ENCODE measurements at regions not wholly inside any gene's neighbourhood (a gene's known extent, or its start where the extent isn't known, plus 50 kb on each side); places are given as distances from the start of the nearest gene placed in this dataset.
A peak's percentile ranks its signal among the peaks of the same experiment; 100 is the strongest.
"Not testable (repeated sequence)": the region's sequence is repeated elsewhere in the genome, so short reads cannot be mapped to it uniquely, and the experiment has no call there.

DNA sequence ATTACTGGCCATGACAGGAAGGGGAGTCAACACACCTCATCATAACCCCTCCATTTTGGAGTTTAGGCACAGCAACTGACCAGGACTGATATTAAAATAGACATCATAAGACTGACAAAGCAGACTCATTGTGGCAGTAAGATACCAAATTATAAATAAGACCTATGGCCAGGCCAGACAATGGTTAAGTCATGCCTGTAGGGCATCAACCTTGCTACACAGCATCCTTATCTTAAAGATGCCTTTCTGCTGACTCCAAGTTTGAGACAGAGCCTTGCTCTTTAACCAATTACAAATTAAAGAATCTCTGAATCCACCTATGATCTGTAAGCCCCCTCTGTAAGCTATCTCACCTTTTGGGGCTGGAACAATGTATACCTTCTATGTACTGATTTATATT lies 65.5 kb downstream of the VCX2 start:
- no peak for DNase-seq (ENCODE audit: extremely low spot score, insufficient read length, low read depth)
- no peak for FAIRE-seq

- no peak for DNase-seq (ENCODE audit: extremely low spot score, insufficient read length, low read depth)
- no peak for FAIRE-seq
These were observed 67.4 kb downstream of the VCX2 start for GRCh38 chrX:8103655-8104054.

DNA sequence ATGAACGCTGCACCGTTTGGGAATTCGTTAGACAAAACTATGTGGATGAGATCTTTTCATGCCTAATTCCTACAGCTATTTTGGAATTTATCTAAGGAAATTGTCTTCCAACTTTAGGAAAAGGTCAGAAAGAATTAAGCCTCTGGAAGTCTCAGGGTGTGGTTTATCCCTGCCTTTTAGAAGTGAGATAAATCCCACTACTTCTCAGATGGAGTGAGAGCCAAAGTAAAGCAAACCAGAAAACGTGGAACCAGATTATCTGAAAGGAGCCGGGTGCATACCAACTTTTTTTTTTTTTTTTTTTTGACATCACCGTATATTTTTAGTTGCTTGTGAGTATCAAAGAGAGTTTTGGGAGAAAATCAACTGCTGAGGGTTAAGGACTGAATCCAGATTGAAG lies 79.6 kb downstream of the VCX2 start:
- FAIRE-seq (no peak), DNase-seq (ENCODE audit: extremely low spot score, insufficient read length, low read depth) (no peak)

DNA sequence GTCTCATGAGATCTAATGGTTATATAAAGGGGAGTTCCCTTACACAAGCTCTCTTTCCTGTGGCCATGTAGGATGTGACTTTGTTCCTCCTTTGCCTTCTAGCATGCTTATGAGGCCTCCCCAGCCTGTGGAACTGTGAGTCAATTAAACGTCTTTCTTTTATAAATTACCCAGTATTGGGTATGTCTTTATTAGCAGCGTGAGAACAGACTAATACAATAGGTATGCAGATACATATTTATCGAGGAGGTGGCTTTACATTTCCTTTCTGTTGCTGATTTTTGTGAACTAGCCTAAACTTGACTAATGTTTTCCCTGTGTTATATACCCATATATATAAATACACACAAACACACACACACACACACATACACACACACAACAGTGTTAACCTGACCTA lies 80.2 kb downstream of the VCX2 start:
- FAIRE-seq (no peak), DNase-seq (ENCODE audit: extremely low spot score, insufficient read length, low read depth) (no peak)

- FAIRE-seq, result no peak
- no peak for DNase-seq (ENCODE audit: extremely low spot score, insufficient read length, low read depth)
These were observed 80.6 kb downstream of the VCX2 start for GRCh38 chrX:8090482-8090881.

DNA sequence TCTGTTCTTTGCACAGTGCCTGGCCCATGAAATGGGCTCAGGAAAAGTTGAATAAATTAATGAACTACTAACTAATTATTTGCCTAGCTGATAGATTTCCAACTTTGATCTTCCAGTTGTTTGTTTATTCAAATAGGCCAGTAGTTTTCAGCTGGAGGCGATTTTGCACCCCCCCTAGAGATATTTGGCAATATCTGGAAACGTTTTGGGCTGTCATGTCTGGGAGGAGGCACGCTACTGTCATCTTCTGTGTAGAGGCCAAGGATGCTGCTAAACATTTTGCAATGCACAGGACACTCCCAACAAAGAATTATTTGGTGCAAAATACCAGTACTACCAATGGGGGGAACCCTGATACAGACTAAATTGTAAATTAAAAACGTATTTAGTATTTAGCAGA lies 81.9 kb downstream of the VCX2 start:
- FAIRE-seq (no peak), DNase-seq (ENCODE audit: extremely low spot score, insufficient read length, low read depth) (no peak)

DNA sequence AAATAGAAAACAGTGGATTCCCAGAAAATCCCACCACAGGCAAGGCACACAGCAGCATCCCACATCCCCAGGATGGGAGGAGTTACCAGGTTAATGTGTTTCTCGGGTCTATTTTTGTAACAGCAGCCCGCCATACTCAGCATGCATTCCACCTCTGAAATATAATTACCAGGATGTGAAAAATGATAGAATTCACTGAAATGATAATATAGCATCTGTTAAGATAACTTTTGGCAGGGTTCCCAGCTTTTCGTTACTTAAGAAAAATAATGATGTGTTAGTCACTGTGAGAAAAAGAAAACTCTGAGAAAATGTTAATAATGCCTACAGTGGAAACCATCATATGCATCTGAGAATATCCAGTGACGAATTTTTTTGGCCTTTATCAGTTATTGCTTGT lies 87.1 kb downstream of the VCX2 start:
- FAIRE-seq (no peak), DNase-seq (ENCODE audit: extremely low spot score, insufficient read length, low read depth) (no peak)

GRCh38 chrX:8083286-8083685 lies 87.8 kb downstream of the VCX2 start:
- no peak for DNase-seq (ENCODE audit: extremely low spot score, insufficient read length, low read depth)
- FAIRE-seq, result no peak

- DNase-seq (ENCODE audit: extremely low spot score, insufficient read length, low read depth), result no peak
- no peak for FAIRE-seq
These were observed 95.4 kb downstream of the VCX2 start for GRCh38 chrX:8075636-8076035.

DNA sequence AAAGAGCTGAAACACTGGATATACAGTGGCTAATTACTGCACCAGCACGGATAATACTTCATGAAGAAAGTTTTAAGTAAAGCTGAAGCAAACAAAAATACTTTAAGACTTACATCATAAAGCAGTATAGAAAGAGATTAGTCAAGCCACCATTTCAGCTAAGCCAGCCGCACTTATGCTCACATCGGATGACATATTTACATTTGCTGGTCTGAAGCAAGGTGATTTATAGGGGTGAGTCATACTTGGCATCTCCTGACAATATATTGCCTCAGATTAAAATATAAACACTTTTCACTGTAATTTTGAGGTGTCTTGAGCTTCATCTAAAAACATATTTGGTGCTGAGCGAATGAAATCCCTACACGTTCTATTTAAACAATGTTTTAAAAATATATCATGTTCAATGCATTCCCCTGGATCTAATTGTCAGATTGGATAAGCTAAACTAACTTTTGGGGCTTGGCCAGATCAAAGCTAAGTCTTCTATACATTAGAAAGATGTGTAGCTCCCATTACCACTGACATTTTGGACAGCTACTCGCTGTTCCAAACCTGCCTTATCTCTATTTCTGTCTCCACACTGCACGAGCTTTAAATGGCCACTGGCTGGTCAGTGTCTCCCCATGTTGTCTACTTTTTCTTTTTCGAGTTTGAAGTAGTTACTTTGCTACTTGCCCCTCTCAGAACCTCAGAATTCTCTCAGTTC lies 103.2 kb downstream of the VCX2 start:
- FAIRE-seq, result no peak
- no peak for DNase-seq (ENCODE audit: extremely low spot score, insufficient read length, low read depth)

DNA sequence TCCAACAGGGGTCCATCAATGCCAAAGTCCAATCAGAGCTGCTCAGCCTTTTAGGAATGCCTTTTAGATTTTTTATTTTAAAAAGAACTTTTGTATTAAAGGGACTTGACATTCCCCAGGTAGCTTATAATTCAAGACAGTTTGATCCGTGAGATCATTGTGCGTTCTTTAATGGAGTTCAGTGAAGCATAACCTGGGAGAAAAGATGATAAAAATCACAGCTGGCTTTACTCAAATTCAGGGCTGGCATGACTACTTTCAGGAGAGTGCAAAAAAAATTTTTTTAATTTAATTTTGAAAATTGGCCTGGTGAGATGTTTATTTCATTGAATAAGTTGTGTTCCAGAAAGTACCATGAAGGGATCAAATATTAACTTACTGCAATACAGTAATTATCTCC lies 118.2 kb downstream of the VCX2 start:
- FAIRE-seq (no peak), DNase-seq (ENCODE audit: extremely low spot score, insufficient read length, low read depth) (no peak)

DNA sequence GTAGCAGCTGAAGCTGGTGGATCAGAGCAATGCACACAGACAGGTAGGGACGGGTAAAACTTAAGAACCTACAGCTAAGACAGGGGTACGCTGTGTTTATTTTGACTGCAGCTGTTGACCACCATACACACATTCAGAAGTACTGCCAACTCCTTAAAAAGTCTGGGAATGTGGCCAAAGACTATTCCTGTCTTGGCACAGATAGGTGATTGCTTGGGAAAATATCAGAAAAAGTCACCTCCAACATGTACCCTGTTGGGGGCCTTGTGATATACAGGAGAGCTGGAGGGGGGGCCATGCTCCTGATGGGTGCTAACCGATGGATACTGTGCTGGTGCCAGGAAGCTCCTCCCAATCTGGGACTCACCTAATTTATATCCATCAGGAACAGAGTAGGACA lies 121.2 kb downstream of the VCX2 start:
- no peak for DNase-seq (ENCODE audit: extremely low spot score, insufficient read length, low read depth)
- no peak for FAIRE-seq

- DNase-seq (ENCODE audit: extremely low spot score, insufficient read length, low read depth), result no peak
- no peak for FAIRE-seq
These were observed 121.3 kb upstream of the PNPLA4 start for GRCh38 chrX:8048466-8048865.

GRCh38 chrX:8044947-8045346 lies 117.7 kb upstream of the PNPLA4 start:
- DNase-seq (ENCODE audit: extremely low spot score, insufficient read length, low read depth), result no peak
- FAIRE-seq, result no peak

GRCh38 chrX:8043546-8043945 lies 116.3 kb upstream of the PNPLA4 start:
- FAIRE-seq (no peak), DNase-seq (ENCODE audit: extremely low spot score, insufficient read length, low read depth) (no peak)

DNA sequence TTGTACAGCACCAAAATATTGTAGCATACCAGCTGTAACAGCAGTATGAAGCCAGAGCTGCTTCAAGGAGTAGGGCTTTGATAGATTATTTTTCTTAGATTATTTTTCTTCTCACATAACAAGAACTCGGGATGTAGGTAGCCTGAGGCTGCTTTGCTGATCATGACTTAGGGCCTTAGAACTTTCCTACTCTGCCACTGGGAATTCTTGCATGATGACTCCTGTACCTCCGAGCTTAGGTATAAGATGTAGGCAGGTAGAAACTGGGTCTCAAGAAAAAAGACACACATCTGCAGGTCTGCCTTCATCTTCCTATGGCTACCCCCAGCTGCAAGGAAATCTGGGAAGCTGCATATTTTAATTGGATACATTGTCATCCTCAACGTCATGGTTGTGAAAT lies 115.9 kb upstream of the PNPLA4 start:
- FAIRE-seq (no peak), DNase-seq (ENCODE audit: extremely low spot score, insufficient read length, low read depth) (no peak)

DNA sequence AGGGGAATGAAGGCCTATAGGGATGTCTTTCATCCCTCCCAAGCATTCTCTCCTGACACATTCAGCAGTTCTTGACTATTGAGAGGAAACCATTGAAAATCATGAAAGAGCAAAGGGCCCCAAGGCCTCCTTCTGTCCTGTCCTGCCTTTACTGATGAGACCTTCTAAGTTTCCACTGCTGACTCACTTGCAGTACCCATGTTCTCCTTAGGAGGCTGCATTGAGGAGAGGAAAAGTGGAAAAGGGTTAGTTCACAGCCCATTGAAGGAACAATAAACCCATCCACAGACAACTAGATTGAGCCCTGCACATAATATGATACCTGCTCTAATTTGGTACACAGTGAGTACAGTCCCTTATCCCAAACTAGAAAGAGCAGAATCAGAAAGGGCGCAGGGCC lies 115.1 kb upstream of the PNPLA4 start:
- DNase-seq (ENCODE audit: extremely low spot score, insufficient read length, low read depth) (no peak), FAIRE-seq (no peak)

GRCh38 chrX:8039711-8040110 lies 112.5 kb upstream of the PNPLA4 start:
- not testable (repeated sequence) for DNase-seq (ENCODE audit: extremely low spot score, insufficient read length, low read depth); FAIRE-seq

GRCh38 chrX:8037593-8038348 lies 110.6 kb upstream of the PNPLA4 start:
- FAIRE-seq, result peak; percentile 31
- no peak for DNase-seq (ENCODE audit: extremely low spot score, insufficient read length, low read depth)

- FAIRE-seq (no peak), DNase-seq (ENCODE audit: extremely low spot score, insufficient read length, low read depth) (no peak)
These were observed 109.7 kb upstream of the PNPLA4 start for GRCh38 chrX:8036914-8037313.

DNA sequence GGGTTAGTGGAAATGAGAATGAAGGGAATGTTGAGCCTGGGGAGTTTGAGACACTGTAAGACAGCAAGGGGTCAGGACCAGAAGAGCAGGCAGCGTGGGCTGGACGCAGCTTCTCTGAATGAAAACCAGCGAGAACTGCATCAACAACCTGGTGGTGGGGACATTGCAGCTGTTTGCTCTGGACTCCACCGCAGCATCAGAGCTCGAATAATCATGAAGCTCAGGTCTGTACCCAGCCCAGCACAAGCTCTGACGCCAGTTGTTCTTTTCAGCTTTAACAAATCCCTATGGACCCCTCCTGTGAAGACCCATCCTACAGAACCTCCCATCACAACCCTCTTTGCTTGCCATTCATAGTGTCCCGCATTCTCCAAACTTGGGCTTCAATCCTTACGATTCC lies 106.8 kb upstream of the PNPLA4 start:
- DNase-seq (ENCODE audit: extremely low spot score, insufficient read length, low read depth) (no peak), FAIRE-seq (no peak)

DNA sequence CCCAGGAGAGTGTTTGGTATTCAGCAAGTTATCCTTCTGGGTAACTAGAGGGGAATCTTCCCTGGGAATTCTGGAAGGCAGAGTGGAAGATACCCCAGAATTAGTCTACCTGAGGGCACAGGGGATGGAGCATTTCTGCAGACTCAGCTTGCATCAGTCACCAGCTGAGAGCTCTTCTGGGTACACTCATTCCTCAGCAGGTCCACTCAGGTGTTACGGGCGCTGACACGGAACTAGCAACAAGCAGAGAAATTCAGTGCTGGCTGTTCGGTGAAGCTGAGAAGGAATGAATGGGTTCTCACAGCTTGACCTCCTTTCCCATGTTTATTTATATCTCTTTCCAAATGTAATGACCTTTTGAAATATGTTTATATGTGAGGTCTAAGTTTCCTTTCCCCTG lies 106.0 kb upstream of the PNPLA4 start:
- no peak for DNase-seq (ENCODE audit: extremely low spot score, insufficient read length, low read depth)

More for the DNA sequence above, 106.0 kb upstream of the PNPLA4 start:
- no peak for FAIRE-seq
